ENCODE measurements at regions not wholly inside any gene's neighbourhood (a gene's known extent, or its start where the extent isn't known, plus 50 kb on each side); places are given as distances from the start of the nearest gene placed in this dataset.

GRCh38 chr10:121084675-121085070, 233.5 kb downstream of the WDR11 start:
- TF ChIP-seq HCFC1 (IDR thresholded peaks at IDR 0.05; ENCODE audit: low read length) (no peak), POU2F2 (IDR thresholded peaks at IDR 0.05; ENCODE audit: borderline replicate concordance, low read depth, low read length) (no peak), POLR2AphosphoS5 (IDR thresholded peaks at IDR 0.05; ENCODE audit: low read length) (no peak), POLR2A (IDR thresholded peaks at IDR 0.05; ENCODE audit: low read depth, low read length) (no peak), RAD21 (IDR thresholded peaks at IDR 0.05; ENCODE audit: insufficient read depth, low read depth, low read length) (no peak), EZH2 (IDR thresholded peaks at IDR 0.05; ENCODE audit: borderline replicate concordance, control insufficient read depth, low read depth, low read length) (no peak), KDM1A (IDR thresholded peaks at IDR 0.05; ENCODE audit: borderline replicate concordance) (no peak), ETV6 (conservative IDR thresholded peaks at IDR 0.05 in 1 of 2, IDR thresholded peaks at IDR 0.05 in 1 of 2; ENCODE audit: borderline replicate concordance in 1 of 2, low read depth in 1 of 2) (no peak), IKZF1 (conservative IDR thresholded peaks at IDR 0.05) (no peak), CEBPB (IDR thresholded peaks at IDR 0.05; ENCODE audit: borderline replicate concordance in 1 of 2, low read depth in 2 of 2, low read length in 2 of 2) (no peak), YBX1 (IDR thresholded peaks at IDR 0.05) (no peak), GABPA (IDR thresholded peaks at IDR 0.05; ENCODE audit: low read depth) (no peak)
- TF ChIP-seq, protein P1, sequence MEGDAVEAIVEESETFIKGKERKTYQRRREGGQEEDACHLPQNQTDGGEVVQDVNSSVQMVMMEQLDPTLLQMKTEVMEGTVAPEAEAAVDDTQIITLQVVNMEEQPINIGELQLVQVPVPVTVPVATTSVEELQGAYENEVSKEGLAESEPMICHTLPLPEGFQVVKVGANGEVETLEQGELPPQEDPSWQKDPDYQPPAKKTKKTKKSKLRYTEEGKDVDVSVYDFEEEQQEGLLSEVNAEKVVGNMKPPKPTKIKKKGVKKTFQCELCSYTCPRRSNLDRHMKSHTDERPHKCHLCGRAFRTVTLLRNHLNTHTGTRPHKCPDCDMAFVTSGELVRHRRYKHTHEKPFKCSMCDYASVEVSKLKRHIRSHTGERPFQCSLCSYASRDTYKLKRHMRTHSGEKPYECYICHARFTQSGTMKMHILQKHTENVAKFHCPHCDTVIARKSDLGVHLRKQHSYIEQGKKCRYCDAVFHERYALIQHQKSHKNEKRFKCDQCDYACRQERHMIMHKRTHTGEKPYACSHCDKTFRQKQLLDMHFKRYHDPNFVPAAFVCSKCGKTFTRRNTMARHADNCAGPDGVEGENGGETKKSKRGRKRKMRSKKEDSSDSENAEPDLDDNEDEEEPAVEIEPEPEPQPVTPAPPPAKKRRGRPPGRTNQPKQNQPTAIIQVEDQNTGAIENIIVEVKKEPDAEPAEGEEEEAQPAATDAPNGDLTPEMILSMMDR (IDR thresholded peaks at IDR 0.05 in 2 of 3, conservative IDR thresholded peaks at IDR 0.05 in 1 of 3; ENCODE audit: control insufficient read depth in 2 of 3, extremely low read depth in 1 of 3, insufficient read depth in 1 of 3, low read depth in 3 of 3, low read length in 3 of 3): no peak

Data from GM12878 (cell line).